OCI-LY7 (cell line): ENCODE measurements at regions not wholly inside any gene's neighbourhood (a gene's known extent, or its start where the extent isn't known, plus 50 kb on each side); places are given as distances from the start of the nearest gene placed in this dataset.

ENCODE experiments used
- BruUV-seq: library from RNA; stranded (reverse); fragments of 400-500 nt; replicated peaks from 2 replicates; lab custom pipeline; 2021; lab: Mats Ljungman, UMichigan
- CTCF ChIA-PET: fragments of 300-600 bp; sonication (Branson Sonifier 250); formaldehyde crosslinking; loops from one replicate; lab custom pipeline; 2022; ENCODE audit warnings: antibody characterized with exemption; ENCODE audit not compliant: unreplicated experiment; lab: Charles Lee
- POLR2A ChIA-PET: fragments of 300-600 bp; sonication (Branson Sonifier 250); formaldehyde crosslinking; loops from one replicate; lab custom pipeline; 2022; ENCODE audit warnings: antibody characterized with exemption; lab: Charles Lee
- DNase-seq: peaks from one replicate; pipeline ENCODE4 v3.0.0-alpha.2; 2015; ENCODE audit warnings: low spot score
- H2AFZ ChIP-seq: fragments of 200-600 bp; sonication (generic), shearing (Covaris generic); 2 replicates; pipeline ENCODE4 v1.6.1; 2014; ENCODE audit warnings: mild to moderate bottlenecking, antibody characterized with exemption, low read length, moderate library complexity
- H3K27ac ChIP-seq: fragments of 200-600 bp; sonication (generic); 2 replicates; pipeline ENCODE4 v1.5.1; 2014; ENCODE audit warnings: mixed run types, low read depth, mild to moderate bottlenecking, moderate library complexity, low read length, inconsistent platforms; ENCODE audit not compliant: poor library complexity, severe bottlenecking
- H3K36me3 ChIP-seq: fragments of 200-600 bp; sonication (generic); 2 replicates; pipeline ENCODE4 v1.6.1; 2014; ENCODE audit warnings: mild to moderate bottlenecking, antibody characterized with exemption, low read length, moderate library complexity, mixed read lengths; ENCODE audit not compliant: insufficient read depth
- H3K4me1 ChIP-seq: fragments of 200-600 bp; sonication (generic); 2 replicates; pipeline ENCODE4 v1.5.1; 2014; ENCODE audit warnings: mild to moderate bottlenecking, low read length; ENCODE audit not compliant: insufficient read depth, poor library complexity, severe bottlenecking
- H3K4me2 ChIP-seq: fragments of 200-600 bp; sonication (generic); 2 replicates; pipeline ENCODE4 v1.6.1; 2014; ENCODE audit warnings: mild to moderate bottlenecking, low read length
- H3K4me3 ChIP-seq: fragments of 200-600 bp; sonication (generic); 2 replicates; pipeline ENCODE4 v1.5.1; 2014; ENCODE audit warnings: mild to moderate bottlenecking, low read depth, low read length; ENCODE audit not compliant: poor library complexity, severe bottlenecking
- H3K79me2 ChIP-seq: fragments of 200-600 bp; sonication (generic); 2 replicates; pipeline ENCODE4 v1.6.1; 2016; ENCODE audit warnings: low read depth, mild to moderate bottlenecking, low read length, moderate library complexity, mixed read lengths; ENCODE audit not compliant: insufficient read depth
- H3K9me2 ChIP-seq: fragments of 200-600 bp; sonication (generic); 2 replicates; pipeline ENCODE4 v1.6.1; 2016; ENCODE audit warnings: mild to moderate bottlenecking, low read length, mixed read lengths; ENCODE audit not compliant: insufficient read depth
- H3K9me3 ChIP-seq: fragments of 200-600 bp; sonication (generic); 2 replicates; pipeline ENCODE4 v1.6.1; 2014; ENCODE audit warnings: mild to moderate bottlenecking, mixed run types, low read length, mixed read lengths
- H4K20me1 ChIP-seq: fragments of 200-600 bp; sonication (generic); 2 replicates; pipeline ENCODE4 v1.6.1; 2014; ENCODE audit warnings: mild to moderate bottlenecking, antibody characterized with exemption, low read length, moderate library complexity, mixed read lengths; ENCODE audit not compliant: insufficient read depth
- EZH2phosphoT487 ChIP-seq: fragments of 200-600 bp; sonication (generic); IDR thresholded peaks from 2 replicates; pipeline ENCODE4 v1.6.1; 2018; ENCODE audit warnings: low read depth, borderline replicate concordance, mild to moderate bottlenecking, mixed run types, antibody characterized with exemption, low read length, moderate library complexity, mixed read lengths
- intact Hi-C: fragments of 100-400 bp; cut with micrococcal nuclease; formaldehyde crosslinking; loops from one replicate; pipeline ENCODE4 v1.10.0; 2022; ENCODE audit not compliant: unreplicated experiment
- TF ChIP-seq, protein P1 (sequence below): fragments of 200-600 bp; sonication (generic); conservative IDR thresholded peaks from 2 replicates; pipeline ENCODE4 v1.5.1; 2014; ENCODE audit warnings: mild to moderate bottlenecking, antibody characterized with exemption, low read length, moderate library complexity, mixed read lengths

DNA sequence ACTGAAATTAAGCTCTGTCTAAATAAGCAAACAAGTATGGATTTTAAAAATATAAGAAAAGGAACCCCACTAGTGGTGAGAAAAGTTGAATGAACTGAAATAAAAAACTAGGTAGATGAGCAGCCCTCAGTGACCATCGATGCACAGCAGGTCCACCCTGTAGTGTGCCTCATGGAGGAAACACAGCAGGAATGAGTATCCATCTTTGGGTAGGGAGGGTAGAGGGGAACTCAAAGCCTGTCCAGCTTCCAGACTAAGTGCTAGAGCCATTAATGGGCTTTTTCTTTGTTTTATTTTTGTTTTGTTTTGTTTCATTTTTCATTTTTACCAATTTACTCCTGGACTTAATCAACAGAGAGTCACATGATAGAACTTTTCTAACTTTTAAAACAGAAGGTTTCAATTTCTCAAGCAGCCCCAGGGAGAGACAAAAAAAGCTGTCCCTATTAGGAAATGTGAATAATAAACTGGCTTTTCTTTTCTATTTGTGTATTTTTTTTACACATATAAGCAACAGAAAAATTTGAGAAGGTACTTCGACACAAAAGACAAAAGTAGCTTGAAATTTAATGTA, 700.6 kb downstream of the HACE1 start:
- BruUV-seq: no TSS peak
- Histone ChIP-seq H3K4me1 (no peaks in the 10 kb centered on the region), H3K79me2 (no peaks in the 10 kb centered on the region), H3K36me3 (no peaks in the 10 kb centered on the region), H2AFZ (no peak overlapping the region), H3K4me2 (no peak overlapping the region), H3K9me2 (no peaks in the 10 kb centered on the region), H3K27ac (no peak overlapping the region), H3K4me3 (no peak overlapping the region), H4K20me1 (no peaks in the 10 kb centered on the region), H3K9me3 (no peaks in the 10 kb centered on the region)
- intact Hi-C loops: no loop called here
- ChIA-PET POLR2A (interaction anchor here (0.5 to 1.7 kb wide), 2 partner anchors 12 to 138 kb away, joined by 3 to 4 read pairs; no protein-coding TSS in a partner anchor), CTCF (no interaction called here)
- no peak for DNase-seq
- no peak for TF ChIP-seq EZH2phosphoT487
- TF ChIP-seq, protein P1, sequence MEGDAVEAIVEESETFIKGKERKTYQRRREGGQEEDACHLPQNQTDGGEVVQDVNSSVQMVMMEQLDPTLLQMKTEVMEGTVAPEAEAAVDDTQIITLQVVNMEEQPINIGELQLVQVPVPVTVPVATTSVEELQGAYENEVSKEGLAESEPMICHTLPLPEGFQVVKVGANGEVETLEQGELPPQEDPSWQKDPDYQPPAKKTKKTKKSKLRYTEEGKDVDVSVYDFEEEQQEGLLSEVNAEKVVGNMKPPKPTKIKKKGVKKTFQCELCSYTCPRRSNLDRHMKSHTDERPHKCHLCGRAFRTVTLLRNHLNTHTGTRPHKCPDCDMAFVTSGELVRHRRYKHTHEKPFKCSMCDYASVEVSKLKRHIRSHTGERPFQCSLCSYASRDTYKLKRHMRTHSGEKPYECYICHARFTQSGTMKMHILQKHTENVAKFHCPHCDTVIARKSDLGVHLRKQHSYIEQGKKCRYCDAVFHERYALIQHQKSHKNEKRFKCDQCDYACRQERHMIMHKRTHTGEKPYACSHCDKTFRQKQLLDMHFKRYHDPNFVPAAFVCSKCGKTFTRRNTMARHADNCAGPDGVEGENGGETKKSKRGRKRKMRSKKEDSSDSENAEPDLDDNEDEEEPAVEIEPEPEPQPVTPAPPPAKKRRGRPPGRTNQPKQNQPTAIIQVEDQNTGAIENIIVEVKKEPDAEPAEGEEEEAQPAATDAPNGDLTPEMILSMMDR: no peak

DNA sequence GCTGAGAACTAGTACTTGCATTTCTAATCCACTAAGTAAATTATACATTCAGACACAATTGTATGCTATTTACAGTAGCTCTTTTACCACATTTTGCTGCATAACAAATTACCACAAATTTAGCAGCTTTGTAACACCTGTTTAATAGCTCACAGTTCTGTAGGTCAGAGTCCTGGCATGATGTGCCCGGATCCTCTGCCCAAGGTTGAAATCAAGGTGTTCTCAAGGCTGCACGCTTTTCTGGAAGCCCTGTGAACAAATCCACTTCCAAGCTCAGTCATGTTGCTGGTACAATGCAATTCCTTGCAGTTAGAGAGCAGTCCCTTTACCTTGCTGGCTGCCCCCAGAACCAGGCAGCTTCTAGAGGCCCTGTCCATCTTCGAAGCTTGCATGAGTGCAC, 716.0 kb downstream of the HACE1 start:
- ChIA-PET POLR2A (interaction anchor here (0.6 to 0.9 kb wide), 3 partner anchors 10 to 94 kb away, joined by 3 read pairs; no protein-coding TSS in a partner anchor), CTCF (no interaction called here)
- no peak for DNase-seq
- Histone ChIP-seq H3K4me2 (no peak overlapping the region), H3K9me2 (no peaks in the 10 kb centered on the region), H3K27ac (no peak overlapping the region), H4K20me1 (no peaks in the 10 kb centered on the region), H2AFZ (no peak overlapping the region), H3K4me3 (no peak overlapping the region), H3K79me2 (no peaks in the 10 kb centered on the region), H3K4me1 (no peaks in the 10 kb centered on the region), H3K9me3 (no peaks in the 10 kb centered on the region), H3K36me3 (no peaks in the 10 kb centered on the region)
- no TSS peak for BruUV-seq
- intact Hi-C loops: no loop called here
- no peak for TF ChIP-seq EZH2phosphoT487
- TF ChIP-seq, protein P1: no peak

DNA sequence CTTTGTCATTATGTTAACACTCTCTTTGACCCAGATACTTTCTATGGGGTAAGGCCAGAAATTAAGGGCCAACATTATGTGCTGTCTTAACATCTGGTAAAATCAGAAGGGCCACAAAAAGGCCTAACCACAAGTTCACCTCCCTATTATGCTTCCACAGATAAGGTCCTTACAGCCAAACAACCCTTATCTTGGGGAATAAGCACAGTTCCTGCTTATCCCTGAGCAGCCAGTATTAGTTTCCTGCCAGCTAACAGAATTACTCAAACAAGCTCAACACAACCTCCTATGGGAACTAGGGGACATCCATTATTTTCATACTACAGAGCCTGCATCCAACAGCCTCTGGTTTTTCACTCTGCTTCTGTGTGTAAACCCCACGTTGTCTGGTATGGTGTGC, 724.8 kb downstream of the HACE1 start:
- Histone ChIP-seq H3K27ac (no peak overlapping the region), H3K4me3 (no peak overlapping the region), H3K9me3 (no peaks in the 10 kb centered on the region), H3K4me1 (no peaks in the 10 kb centered on the region), H3K36me3 (no peaks in the 10 kb centered on the region), H4K20me1 (no peaks in the 10 kb centered on the region), H2AFZ (no peak overlapping the region), H3K4me2 (no peak overlapping the region), H3K79me2 (no peaks in the 10 kb centered on the region), H3K9me2 (no peaks in the 10 kb centered on the region)
- ChIA-PET POLR2A (interaction anchor here (0.6 kb wide), 1 partner anchor 391 kb away, joined by 3 read pairs; no protein-coding TSS in a partner anchor), CTCF (no interaction called here)
- TF ChIP-seq EZH2phosphoT487: no peak
- TF ChIP-seq, protein P1: no peak
- BruUV-seq: no TSS peak
- no peak for DNase-seq
- intact Hi-C loops: no loop called here
